Endothelial cell of umbilical vein (primary cell): ENCODE measurements at regions not wholly inside any gene's neighbourhood (a gene's known extent, or its start where the extent isn't known, plus 50 kb on each side); places are given as distances from the start of the nearest gene placed in this dataset.

Experiments used
- BruUV-seq: library from RNA; stranded (reverse); fragments of 400-500 nt; replicated peaks from 2 replicates; lab custom pipeline; 2021; lab: Mats Ljungman, UMichigan
- CTCF ChIA-PET: fragments of 300-600, 350-600 bp; sonication (Branson Sonifier 250); formaldehyde crosslinking; loops from one replicate; lab custom pipeline; 2021; ENCODE audit warnings: antibody characterized with exemption, inconsistent platforms; lab: Charles Lee
- POLR2A ChIA-PET: fragments of 300-600, 350-600 bp; sonication (Branson Sonifier 250); formaldehyde crosslinking; loops from one replicate; lab custom pipeline; 2021; ENCODE audit warnings: antibody characterized with exemption, inconsistent platforms; lab: Charles Lee
- DNase-seq: peaks from one replicate; pipeline ENCODE4 v3.0.0-alpha.2; 2011; ENCODE audit warnings: low read depth, low spot score
- FAIRE-seq: peaks from 2 replicates; lab custom pipeline; 2011; peaks lifted over from hg19 to GRCh38; lab: Jason Lieb, UNC
- H2AFZ ChIP-seq: 2 replicates; pipeline ENCODE4 v1.6.0; 2012; ENCODE audit warnings: low read depth, low read length, control low read depth, inconsistent platforms
- H3K27ac ChIP-seq: 2 replicates; pipeline ENCODE4 v1.5.1; 2011; ENCODE audit warnings: low read depth, mild to moderate bottlenecking, control low read depth, low read length, moderate library complexity; ENCODE audit not compliant: insufficient read depth
- H3K27me3 ChIP-seq, 2 experiments: 2 replicates each; pipeline versions ENCODE4 v1.6.0 to v1.6.1; 2011; ENCODE audit warnings: low read length in 2 of 2, mixed read lengths in 1 of 2; ENCODE audit not compliant: control insufficient read depth in 2 of 2, insufficient read depth in 2 of 2
- H3K36me3 ChIP-seq, 2 experiments: 2 replicates in 1 of 2; 3 replicates in 1 of 2; pipeline ENCODE4 v1.5.1; 2011; ENCODE audit warnings: low read length in 2 of 2, mild to moderate bottlenecking in 1 of 2, moderate library complexity in 1 of 2; ENCODE audit not compliant: control insufficient read depth in 2 of 2, insufficient read depth in 2 of 2; ENCODE audit errors: extremely low read depth in 1 of 2
- H3K4me1 ChIP-seq: 3 replicates; pipeline ENCODE4 v1.5.1; 2011; ENCODE audit warnings: mild to moderate bottlenecking, low read length; ENCODE audit not compliant: control insufficient read depth, insufficient read depth; ENCODE audit errors: extremely low read depth
- H3K4me2 ChIP-seq: 2 replicates; pipeline ENCODE4 v1.6.1; 2011; ENCODE audit warnings: low read length, control low read depth, mixed read lengths; ENCODE audit not compliant: insufficient read depth
- H3K4me3 ChIP-seq, 3 experiments: fragments of 200-600 bp in 1 of 3; sonication (generic), shearing (Covaris generic) in 1 of 3; replicated peaks in 1 of 3; 2 replicates each; pipeline ENCODE4 v1.5.1; 2011 to 2016; ENCODE audit warnings: control low read depth in 3 of 3, low read length in 3 of 3, mild to moderate bottlenecking in 2 of 3, inconsistent platforms in 1 of 3, low read depth in 1 of 3, moderate library complexity in 1 of 3; ENCODE audit not compliant: insufficient read depth in 1 of 3
- H3K79me2 ChIP-seq: 2 replicates; pipeline ENCODE4 v1.6.0; 2012; ENCODE audit warnings: low read length, inconsistent platforms; ENCODE audit not compliant: control insufficient read depth, insufficient read depth
- H3K9ac ChIP-seq: replicated peaks from 2 replicates; pipeline ENCODE3; 2011; ENCODE audit warnings: low read length, control low read depth; ENCODE audit not compliant: insufficient read depth; ENCODE audit errors: extremely low read depth
- H3K9me1 ChIP-seq: replicated peaks from 3 replicates; pipeline ENCODE4 v1.6.0; 2011; ENCODE audit warnings: mild to moderate bottlenecking, low read length; ENCODE audit not compliant: control insufficient read depth, insufficient read depth; ENCODE audit errors: extremely low read depth
- H3K9me3 ChIP-seq: replicated peaks from 2 replicates; pipeline ENCODE4 v1.5.1; 2012; ENCODE audit warnings: low read length, inconsistent platforms; ENCODE audit not compliant: control insufficient read depth, insufficient read depth
- H4K20me1 ChIP-seq: replicated peaks from 2 replicates; pipeline ENCODE3; 2011; ENCODE audit warnings: mild to moderate bottlenecking, low read length; ENCODE audit not compliant: control insufficient read depth, insufficient read depth; ENCODE audit errors: extremely low read depth
- EZH2 ChIP-seq: IDR thresholded peaks from 2 replicates; pipeline ENCODE4 v1.6.1; 2012; ENCODE audit warnings: borderline replicate concordance, low read depth, mild to moderate bottlenecking, moderate library complexity, low read length, inconsistent platforms; ENCODE audit not compliant: severe bottlenecking
- FOS ChIP-seq: IDR thresholded peaks from 2 replicates; pipeline ENCODE4 v1.6.1; 2011; ENCODE audit warnings: mild to moderate bottlenecking, low read length, moderate library complexity, borderline replicate concordance; ENCODE audit not compliant: insufficient read depth
- GATA2 ChIP-seq: IDR thresholded peaks from 2 replicates; pipeline ENCODE4 v1.7.0; 2011; ENCODE audit warnings: low read depth, mild to moderate bottlenecking, moderate library complexity, mixed read lengths, low read length; ENCODE audit not compliant: insufficient read length, insufficient read depth
- JUN ChIP-seq: IDR thresholded peaks from 2 replicates; pipeline ENCODE4 v1.6.1; 2011; ENCODE audit warnings: borderline replicate concordance, low read depth; ENCODE audit not compliant: insufficient read length, insufficient read depth
- MAX ChIP-seq: IDR thresholded peaks from 2 replicates; pipeline ENCODE4 v1.6.1; 2011; ENCODE audit not compliant: insufficient read depth, insufficient read length
- MYC ChIP-seq: IDR thresholded peaks from one replicate; pipeline ENCODE4 v1.6.1; 2011; ENCODE audit warnings: mild to moderate bottlenecking, low read depth, low read length
- POLR2A ChIP-seq: IDR thresholded peaks from 2 replicates; pipeline ENCODE4 v1.6.1; 2012; ENCODE audit warnings: low read depth, mild to moderate bottlenecking, control low read depth, low read length
- POLR2AphosphoS5 ChIP-seq: IDR thresholded peaks from 2 replicates; pipeline ENCODE4 v1.6.1; 2012; ENCODE audit warnings: low read depth, mild to moderate bottlenecking, control low read depth, low read length, moderate library complexity; ENCODE audit not compliant: insufficient read depth
- dilution Hi-C: fragments of 300-500 bp; cut with MboI; formaldehyde crosslinking; loops from one replicate; pipeline ENCODE4 v1.15.0; 2019; ENCODE audit warnings: low sequenced_read_pairs; ENCODE audit not compliant: extremely low pct_ligation_motif_present
- intact Hi-C: fragments of 100-400 bp; cut with micrococcal nuclease; formaldehyde crosslinking; loops from one replicate; pipeline ENCODE4 v1.10.0; 2022
- TF ChIP-seq, protein P1 (sequence below), 2 donors: IDR thresholded peaks; 1 replicate in 1 of 2; 2 replicates in 1 of 2; pipeline ENCODE4 v1.5.1; 2011; ENCODE audit warnings: low read length in 2 of 2, mild to moderate bottlenecking in 2 of 2, moderate library complexity in 2 of 2, control low read depth in 1 of 2, inconsistent platforms in 1 of 2, low read depth in 1 of 2; ENCODE audit not compliant: insufficient read depth in 1 of 2; ENCODE audit errors: extremely low read depth in 1 of 2

GRCh38 chr2:120428748-120429147, 82.8 kb downstream of the INHBB start:
- no peak for DNase-seq
- no peak overlapping the region for H3K9ac ChIP-seq
- TF ChIP-seq FOS: no peak
- TF ChIP-seq GATA2: no peak
- no peak for TF ChIP-seq POLR2A
- TF ChIP-seq POLR2AphosphoS5: no peak
- TF ChIP-seq, protein P1, sequence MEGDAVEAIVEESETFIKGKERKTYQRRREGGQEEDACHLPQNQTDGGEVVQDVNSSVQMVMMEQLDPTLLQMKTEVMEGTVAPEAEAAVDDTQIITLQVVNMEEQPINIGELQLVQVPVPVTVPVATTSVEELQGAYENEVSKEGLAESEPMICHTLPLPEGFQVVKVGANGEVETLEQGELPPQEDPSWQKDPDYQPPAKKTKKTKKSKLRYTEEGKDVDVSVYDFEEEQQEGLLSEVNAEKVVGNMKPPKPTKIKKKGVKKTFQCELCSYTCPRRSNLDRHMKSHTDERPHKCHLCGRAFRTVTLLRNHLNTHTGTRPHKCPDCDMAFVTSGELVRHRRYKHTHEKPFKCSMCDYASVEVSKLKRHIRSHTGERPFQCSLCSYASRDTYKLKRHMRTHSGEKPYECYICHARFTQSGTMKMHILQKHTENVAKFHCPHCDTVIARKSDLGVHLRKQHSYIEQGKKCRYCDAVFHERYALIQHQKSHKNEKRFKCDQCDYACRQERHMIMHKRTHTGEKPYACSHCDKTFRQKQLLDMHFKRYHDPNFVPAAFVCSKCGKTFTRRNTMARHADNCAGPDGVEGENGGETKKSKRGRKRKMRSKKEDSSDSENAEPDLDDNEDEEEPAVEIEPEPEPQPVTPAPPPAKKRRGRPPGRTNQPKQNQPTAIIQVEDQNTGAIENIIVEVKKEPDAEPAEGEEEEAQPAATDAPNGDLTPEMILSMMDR (IDR thresholded peaks at IDR 0.05; ENCODE audit: extremely low read depth in 1 of 2, insufficient read depth in 1 of 2, low read depth in 1 of 2, low read length in 2 of 2): no peak
- TF ChIP-seq JUN: no peak
- no peak for TF ChIP-seq MYC
- TF ChIP-seq EZH2: no peak
- no peak for TF ChIP-seq MAX
- no peaks in the 10 kb centered on the region for H3K79me2 ChIP-seq
- no peaks in the 10 kb centered on the region for H3K36me3 ChIP-seq
- H3K4me1 ChIP-seq: no peaks in the 10 kb centered on the region
- no peak overlapping the region for H3K27ac ChIP-seq
- H2AFZ ChIP-seq: no peak overlapping the region
- H3K9me3 ChIP-seq: no peaks in the 10 kb centered on the region
- H4K20me1 ChIP-seq: no peaks in the 10 kb centered on the region
- H3K4me2 ChIP-seq: no peak overlapping the region
- CTCF ChIA-PET: no interaction called here
- BruUV-seq: no TSS peak
- H3K4me3 ChIP-seq: no peak overlapping the region
- peaks cover 6 to 11% of the 10 kb centered on the region in 2 experiments for H3K27me3 ChIP-seq
- POLR2A ChIA-PET: no interaction called here
- FAIRE-seq: no peak
- no peaks in the 10 kb centered on the region for H3K9me1 ChIP-seq
- dilution Hi-C loops: no loop called here
- intact Hi-C loops: no loop called here
